AG09319 (cell line): ENCODE measurements at regions not wholly inside any gene's neighbourhood (a gene's known extent, or its start where the extent isn't known, plus 50 kb on each side); places are given as distances from the start of the nearest gene placed in this dataset.

Source experiments
- DNase-seq: peaks from one replicate; pipeline ENCODE4 v3.0.0-alpha.2; 2010; ENCODE audit warnings: low read depth; ENCODE audit errors: extremely low read depth
- TF ChIP-seq, protein P1 (sequence below): IDR thresholded peaks from 2 replicates; pipeline ENCODE4 v1.5.1; 2011; ENCODE audit warnings: low read depth, mild to moderate bottlenecking, inconsistent platforms, low read length, moderate library complexity

DNA sequence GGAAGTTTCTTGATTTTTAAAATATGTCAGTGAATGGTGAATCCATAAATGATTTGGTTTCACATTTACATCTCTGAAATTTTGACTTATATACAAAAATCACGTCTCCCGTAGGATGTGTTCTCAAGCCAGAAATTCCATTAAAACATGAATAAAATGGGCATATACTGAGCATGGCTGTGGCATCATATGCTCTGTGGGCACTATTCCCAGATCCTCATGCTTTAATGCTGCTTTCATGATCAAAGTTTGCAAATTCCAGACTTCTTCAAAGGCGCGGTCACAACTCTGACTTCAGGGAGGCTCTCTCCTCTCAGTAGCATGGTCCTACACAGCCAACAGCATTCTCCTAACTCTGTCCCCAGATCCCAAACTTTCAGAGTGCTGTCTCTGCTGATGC lies 723.2 kb downstream of the TAF11L14 start:
- TF ChIP-seq, protein P1, sequence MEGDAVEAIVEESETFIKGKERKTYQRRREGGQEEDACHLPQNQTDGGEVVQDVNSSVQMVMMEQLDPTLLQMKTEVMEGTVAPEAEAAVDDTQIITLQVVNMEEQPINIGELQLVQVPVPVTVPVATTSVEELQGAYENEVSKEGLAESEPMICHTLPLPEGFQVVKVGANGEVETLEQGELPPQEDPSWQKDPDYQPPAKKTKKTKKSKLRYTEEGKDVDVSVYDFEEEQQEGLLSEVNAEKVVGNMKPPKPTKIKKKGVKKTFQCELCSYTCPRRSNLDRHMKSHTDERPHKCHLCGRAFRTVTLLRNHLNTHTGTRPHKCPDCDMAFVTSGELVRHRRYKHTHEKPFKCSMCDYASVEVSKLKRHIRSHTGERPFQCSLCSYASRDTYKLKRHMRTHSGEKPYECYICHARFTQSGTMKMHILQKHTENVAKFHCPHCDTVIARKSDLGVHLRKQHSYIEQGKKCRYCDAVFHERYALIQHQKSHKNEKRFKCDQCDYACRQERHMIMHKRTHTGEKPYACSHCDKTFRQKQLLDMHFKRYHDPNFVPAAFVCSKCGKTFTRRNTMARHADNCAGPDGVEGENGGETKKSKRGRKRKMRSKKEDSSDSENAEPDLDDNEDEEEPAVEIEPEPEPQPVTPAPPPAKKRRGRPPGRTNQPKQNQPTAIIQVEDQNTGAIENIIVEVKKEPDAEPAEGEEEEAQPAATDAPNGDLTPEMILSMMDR = no peak

DNA sequence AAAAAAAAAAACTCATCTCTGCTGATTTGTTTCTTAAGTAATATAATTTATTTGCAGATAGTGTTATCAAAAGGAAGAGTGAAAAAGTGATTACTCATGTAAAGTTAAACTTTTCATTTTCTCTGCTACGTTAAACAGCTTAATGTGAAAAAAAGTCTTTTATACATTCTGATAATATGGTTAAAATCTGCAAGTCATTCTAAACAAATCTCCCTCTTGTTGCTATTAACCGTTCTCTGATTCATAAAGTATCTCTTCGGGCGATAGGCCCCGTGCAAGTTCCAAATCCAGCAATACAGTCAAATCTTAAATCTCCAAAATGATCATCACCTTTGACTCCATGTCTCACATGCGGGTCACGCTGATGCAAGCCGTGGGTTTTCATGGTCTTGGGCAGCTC lies 732.0 kb downstream of the TAF11L14 start:
- TF ChIP-seq, protein P1 = no peak
- no peak for DNase-seq

More for the DNA sequence above, 723.2 kb downstream of the TAF11L14 start:
- no peak for DNase-seq

DNA sequence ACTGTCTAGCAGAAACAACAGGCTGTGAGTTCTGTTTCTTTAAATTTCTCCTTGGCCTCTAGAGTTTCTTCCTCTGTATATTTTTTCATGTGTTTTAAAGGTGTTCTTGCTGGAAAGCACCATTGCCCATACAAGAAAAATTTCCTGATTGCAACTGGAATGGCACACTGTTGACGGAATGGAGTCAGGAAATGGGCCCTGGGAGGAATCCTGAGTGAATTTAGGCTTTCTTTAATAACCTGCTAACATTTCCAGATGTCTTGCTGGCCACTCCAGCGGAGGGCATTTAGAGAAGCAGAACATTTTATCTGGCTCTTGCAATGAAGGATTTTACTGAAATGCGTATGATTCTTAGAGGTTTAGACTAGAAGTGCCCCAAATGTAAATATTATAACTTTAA lies 736.3 kb downstream of the TAF11L14 start:
- TF ChIP-seq, protein P1 = no peak
- no peak for DNase-seq

DNA sequence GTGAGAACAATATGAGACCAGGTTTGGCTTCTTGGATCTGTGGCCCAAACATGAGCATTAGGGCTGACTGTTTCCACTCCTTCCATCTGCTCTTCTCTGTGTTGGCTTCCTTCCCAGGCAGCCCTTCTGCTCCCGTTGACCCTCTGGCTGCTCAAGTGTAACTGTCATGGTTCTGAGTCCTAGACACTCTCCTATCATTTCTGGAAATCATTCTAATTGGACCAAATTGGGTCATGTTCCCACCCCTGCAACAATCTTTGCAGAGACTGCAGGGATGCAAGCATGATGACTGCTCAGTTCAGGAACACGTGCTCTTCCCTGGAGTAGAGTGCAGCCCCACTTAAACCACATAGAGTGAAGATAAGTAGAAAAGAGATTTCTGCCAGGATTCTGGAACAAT lies 741.4 kb downstream of the TAF11L14 start:
- TF ChIP-seq, protein P1 = no peak
- DNase-seq = no peak

DNA sequence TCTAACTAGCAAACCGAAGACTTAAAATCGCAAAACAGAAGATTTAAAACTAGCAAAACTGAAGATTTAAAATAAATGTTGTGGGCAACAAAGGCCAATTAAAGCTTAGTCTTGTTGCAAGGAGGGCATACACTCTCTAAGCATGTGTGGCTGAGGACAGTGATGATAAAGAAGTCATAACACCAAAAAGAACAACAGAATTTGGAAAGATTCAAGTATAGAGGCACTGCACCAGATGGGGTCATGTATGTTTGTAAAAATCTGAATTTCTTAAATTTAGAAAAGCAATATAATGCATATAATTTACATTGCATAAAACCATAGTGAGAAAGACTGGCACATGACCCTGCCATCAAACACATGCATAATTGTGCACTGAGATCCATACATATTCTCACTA lies 743.8 kb downstream of the TAF11L14 start:
- DNase-seq = no peak
- TF ChIP-seq, protein P1 = no peak

DNA sequence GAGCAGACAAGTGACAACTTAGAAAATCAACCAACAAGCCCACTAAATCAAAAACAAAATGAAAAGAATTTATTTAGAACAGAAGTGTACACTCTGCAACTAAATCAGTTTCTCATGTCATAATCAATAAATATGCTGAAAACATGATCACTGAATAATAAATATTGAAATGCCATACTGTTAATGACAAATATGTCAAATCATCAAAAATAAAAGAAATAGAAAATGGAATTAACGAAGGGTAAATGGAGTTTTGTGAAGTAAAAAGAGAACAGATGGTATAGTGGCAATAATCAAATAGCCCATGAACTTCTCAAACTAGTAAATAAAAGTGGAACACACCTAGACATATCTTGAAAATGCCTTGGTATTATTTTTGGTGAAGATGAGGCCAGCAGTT lies 744.9 kb downstream of the TAF11L14 start:
- TF ChIP-seq, protein P1 = no peak
- no peak for DNase-seq

DNA sequence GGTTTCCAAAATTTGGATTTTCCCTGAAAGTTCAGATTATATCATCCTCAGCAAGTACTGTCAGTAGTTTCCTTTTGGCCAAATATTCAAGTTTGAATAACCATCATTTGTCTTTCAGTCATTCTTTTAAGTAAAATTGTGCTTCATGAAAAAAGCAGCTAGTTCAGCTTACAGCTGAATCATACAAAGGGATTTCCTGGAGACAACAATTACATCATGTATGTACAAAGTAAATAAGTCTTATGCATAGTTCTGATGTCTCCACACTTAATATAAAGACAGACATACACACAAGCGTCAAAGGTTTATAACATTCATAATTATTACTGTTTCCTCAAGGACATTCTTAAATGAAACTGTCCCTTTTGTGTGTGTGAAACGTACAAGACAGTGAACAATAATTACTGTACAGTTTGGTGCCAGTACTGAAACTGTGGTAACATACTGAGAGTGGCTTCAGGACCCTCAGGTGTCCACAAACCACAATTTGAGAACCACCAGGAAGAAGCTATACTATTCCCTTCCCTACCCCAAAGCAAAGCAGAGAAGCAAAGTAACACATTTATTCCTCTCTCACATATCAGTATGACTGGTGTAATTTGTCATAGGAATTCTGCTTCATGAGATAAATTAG lies 746.6 kb downstream of the TAF11L14 start:
- DNase-seq = no peak
- TF ChIP-seq, protein P1 = no peak
